HEK293 (cell line): ENCODE measurements at regions not wholly inside any gene's neighbourhood (a gene's known extent, or its start where the extent isn't known, plus 50 kb on each side); places are given as distances from the start of the nearest gene placed in this dataset.

ENCODE experiments used
- CTCF ChIP-seq: fragments of 450-650 bp; formaldehyde crosslinking; IDR thresholded peaks from 2 replicates; pipeline ENCODE4 v1.5.1; 2016; ENCODE audit warnings: missing biosample characterization, missing genetic modification characterization
- REST ChIP-seq: fragments of 450-650 bp; formaldehyde crosslinking; IDR thresholded peaks from 2 replicates; pipeline ENCODE4 v1.5.1; 2016; ENCODE audit warnings: missing biosample characterization, missing genetic modification characterization
- ZBTB10 ChIP-seq: fragments of 450-650 bp; formaldehyde crosslinking; IDR thresholded peaks from 2 replicates; pipeline ENCODE4 v1.5.1; 2016; ENCODE audit warnings: missing biosample characterization, missing genetic modification characterization
- ZBTB20 ChIP-seq: fragments of 450-650 bp; formaldehyde crosslinking; IDR thresholded peaks from 2 replicates; pipeline ENCODE4 v1.5.1; 2016; ENCODE audit warnings: missing biosample characterization, missing genetic modification characterization
- ZNF10 ChIP-seq: fragments of 450-650 bp; formaldehyde crosslinking; IDR thresholded peaks from 2 replicates; pipeline ENCODE4 v1.5.1; 2017; ENCODE audit warnings: missing biosample characterization, missing genetic modification characterization
- ZNF16 ChIP-seq: fragments of 450-650 bp; formaldehyde crosslinking; IDR thresholded peaks from 2 replicates; pipeline ENCODE4 v1.5.1; 2016; ENCODE audit warnings: low read depth, missing biosample characterization, missing genetic modification characterization
- ZNF274 ChIP-seq, 2 experiments: fragments of 200-500 bp in 1 of 2; fragments of 450-650 bp in 1 of 2; sonication (Bioruptor generic) in 1 of 2; formaldehyde crosslinking in 1 of 2; IDR thresholded peaks; 2 replicates each; pipeline versions ENCODE4 v1.5.1 to v1.6.1; 2014 to 2016; ENCODE audit warnings: borderline replicate concordance in 1 of 2, inconsistent platforms in 1 of 2, low read length in 1 of 2, missing biosample characterization in 1 of 2, missing genetic modification characterization in 1 of 2
- ZNF292 ChIP-seq: fragments of 450-650 bp; formaldehyde crosslinking; IDR thresholded peaks from 2 replicates; pipeline ENCODE4 v1.5.1; 2016; ENCODE audit warnings: low read depth, missing biosample characterization, missing genetic modification characterization, borderline replicate concordance
- ZNF600 ChIP-seq: fragments of 450-650 bp; formaldehyde crosslinking; IDR thresholded peaks from 2 replicates; pipeline ENCODE4 v1.5.1; 2016; ENCODE audit warnings: missing biosample characterization, missing genetic modification characterization
- ZNF664 ChIP-seq: fragments of 450-650 bp; formaldehyde crosslinking; IDR thresholded peaks from 2 replicates; pipeline ENCODE4 v1.5.1; 2016; ENCODE audit warnings: missing biosample characterization, missing genetic modification characterization
- ZNF776 ChIP-seq: fragments of 450-650 bp; formaldehyde crosslinking; IDR thresholded peaks from 2 replicates; pipeline ENCODE4 v1.5.0; 2017; ENCODE audit warnings: missing biosample characterization, missing genetic modification characterization, borderline replicate concordance

- TF ChIP-seq CTCF (tag by site-specific recombination) (no peak), REST (no peak), ZBTB20 (tag by site-specific recombination) (no peak), ZNF10 (tag by site-specific recombination) (no peak), ZNF664 (tag by site-specific recombination) (no peak), ZNF600 (no peak), ZBTB10 (tag by site-specific recombination) (no peak), ZNF16 (tag by site-specific recombination) (no peak), ZNF292 (tag by site-specific recombination) (no peak), ZNF776 (tag by site-specific recombination) (no peak), ZNF274 (IDR thresholded peaks at IDR 0.05; ENCODE audit: low read length) (no peak), ZNF274 (tag by site-specific recombination; IDR thresholded peaks at IDR 0.05; ENCODE audit: borderline replicate concordance) (no peak)
Measured at GRCh38 chr2:221649051-221649775, 77.1 kb upstream of the EPHA4 start.
